HUDEP-2 (cell line): ENCODE measurements at regions not wholly inside any gene's neighbourhood (a gene's known extent, or its start where the extent isn't known, plus 50 kb on each side); places are given as distances from the start of the nearest gene placed in this dataset.
"Not testable (repeated sequence)": the region's sequence is repeated elsewhere in the genome, so short reads cannot be mapped to it uniquely, and the experiment has no call there.

ENCODE experiments used
- DNase-seq, 76 experiments: peaks; one replicate each; lab custom pipeline; 2025; ENCODE audit not compliant: unreplicated experiment in 76 of 76; lab: John Stamatoyannopoulos, UW

DNA sequence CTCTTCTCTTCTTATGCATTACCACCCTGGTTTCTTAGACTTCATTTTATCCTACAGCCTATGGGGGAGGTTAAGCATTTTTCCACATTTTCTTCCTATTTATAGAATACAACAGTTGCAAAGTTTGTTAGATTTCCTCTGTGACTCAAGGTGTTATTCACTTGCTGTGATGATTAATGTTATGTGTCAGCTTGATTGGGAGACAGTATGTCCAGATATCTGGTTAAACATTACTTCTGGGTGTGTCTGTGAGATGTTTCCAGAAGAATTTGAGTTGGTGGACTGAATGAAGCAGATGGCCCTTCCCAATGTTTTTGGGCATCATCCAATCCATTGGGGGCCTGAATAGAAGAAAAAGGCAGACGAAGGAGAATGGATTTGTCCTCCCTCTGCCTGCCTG, 131.3 kb downstream of the C6orf118 start:
- no peak for DNase-seq

DNA sequence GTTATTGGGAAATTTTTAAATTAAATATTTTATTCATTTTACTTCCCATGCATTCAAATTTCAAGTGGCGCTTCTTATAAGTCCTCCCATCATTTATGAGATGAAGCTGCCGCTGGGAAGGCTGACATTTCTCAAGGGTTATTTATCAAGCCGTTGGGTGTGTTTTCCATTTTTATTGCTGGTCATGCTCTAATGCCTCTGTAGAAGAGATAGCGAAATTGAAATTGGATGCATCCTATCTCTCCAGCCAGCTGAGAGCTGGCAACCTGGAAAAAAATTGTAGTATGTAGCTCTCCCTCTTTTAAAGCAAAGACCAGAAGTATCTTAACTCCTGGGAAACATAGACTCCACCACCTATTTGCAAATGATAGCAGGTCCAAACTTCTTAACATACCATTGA, 135.9 kb downstream of the C6orf118 start:
- peak in 2 of 76 experiments; percentile 18 to 19 for DNase-seq

DNA sequence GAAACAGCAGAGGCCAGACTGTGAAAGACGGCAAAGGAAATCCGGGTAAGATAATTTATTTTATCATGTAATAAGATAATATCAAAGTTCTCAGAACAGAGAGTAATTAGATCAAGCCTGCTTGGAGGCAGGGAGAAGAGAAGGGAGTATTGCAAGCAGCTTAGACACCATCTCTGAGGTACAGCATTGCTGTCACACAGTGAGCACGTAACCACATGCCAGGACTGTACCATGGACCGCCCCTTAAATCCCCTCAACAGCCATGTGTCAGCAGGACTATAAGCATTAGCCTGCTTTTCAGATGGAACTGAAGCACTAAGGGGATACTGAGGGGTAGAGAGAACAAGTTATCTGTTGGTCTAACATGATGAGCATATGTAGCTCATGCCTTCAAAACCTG, 141.5 kb downstream of the C6orf118 start:
- no peak for DNase-seq

DNA sequence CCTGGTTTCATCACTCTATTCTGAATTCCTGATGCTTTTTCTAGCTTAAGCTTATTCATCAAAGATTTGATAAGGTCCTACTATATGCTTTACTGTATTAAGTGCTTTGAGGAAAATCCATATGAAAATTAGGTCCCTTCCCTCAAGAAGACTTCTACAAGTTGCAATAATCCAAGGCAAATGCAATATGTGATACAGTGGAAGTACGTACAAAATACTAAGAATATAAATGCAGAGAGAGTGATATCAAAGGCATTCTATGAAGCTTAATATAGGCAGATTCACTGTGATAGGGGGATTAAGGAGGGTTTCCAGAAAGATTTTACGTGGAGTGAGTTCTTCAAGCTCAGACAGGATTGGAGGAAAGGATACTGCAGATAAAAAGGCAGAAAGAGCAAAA, 142.1 kb downstream of the C6orf118 start:
- no peak for DNase-seq

DNA sequence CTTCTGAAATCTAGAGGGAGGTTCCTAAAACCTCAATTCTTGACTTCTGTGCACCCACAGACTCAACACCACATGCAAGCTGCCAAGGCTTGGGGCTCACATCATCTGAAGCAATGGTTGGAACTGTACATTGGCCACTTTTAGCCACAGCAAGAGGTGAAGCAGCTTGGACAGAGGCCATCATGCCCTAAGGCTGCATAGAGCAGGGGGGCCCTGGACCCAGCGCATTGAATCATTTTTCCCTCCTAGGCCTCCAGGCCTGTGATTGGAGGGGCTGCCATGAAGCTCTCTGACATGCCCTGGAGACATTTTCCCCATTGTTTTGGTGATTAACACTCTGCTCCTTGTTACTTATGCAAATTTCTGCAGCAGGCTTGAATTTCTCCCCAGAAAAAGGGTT, 145.9 kb downstream of the C6orf118 start:
- no peak for DNase-seq

DNA sequence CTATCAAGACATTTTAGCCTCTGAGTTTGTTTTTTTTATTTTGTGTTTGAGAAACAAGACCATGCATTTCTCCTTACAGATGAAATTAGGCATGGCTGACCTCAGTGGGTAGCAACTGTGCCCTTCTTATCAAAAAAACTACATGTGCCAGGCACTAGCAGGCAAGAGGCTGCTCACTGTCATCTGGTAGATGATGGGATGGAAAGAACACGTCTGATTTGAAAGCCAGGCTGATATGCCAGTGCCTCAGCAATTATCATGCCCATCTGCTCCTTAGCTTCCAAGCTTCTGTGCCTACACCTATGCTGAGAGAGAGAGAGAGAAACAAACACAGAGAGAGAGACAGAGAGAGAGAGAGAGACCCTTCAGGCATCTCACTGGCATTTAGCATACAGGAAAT, 149.9 kb downstream of the C6orf118 start:
- DNase-seq: peak in 8 of 76 experiments; percentile 5 to 60 (median 40)

DNA sequence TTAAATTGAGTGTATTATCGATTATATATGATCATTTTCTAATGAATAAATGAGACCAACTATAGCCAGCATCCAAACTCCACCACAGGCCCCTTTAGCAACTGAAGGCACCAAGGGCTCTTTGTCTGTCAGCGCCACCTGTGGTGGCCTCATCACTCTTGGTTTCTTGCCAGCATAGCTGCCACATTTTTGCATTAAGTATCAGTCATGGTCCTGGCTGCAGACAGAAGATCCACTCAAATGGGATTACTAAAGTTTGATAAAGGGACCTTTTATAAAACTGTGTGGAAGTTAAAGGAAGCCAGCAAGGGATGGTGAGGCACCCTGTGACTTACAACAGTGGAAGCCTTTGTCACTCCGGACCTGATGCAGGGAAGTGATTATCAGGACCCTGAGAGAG, 162.9 kb downstream of the C6orf118 start:
- no peak for DNase-seq

DNA sequence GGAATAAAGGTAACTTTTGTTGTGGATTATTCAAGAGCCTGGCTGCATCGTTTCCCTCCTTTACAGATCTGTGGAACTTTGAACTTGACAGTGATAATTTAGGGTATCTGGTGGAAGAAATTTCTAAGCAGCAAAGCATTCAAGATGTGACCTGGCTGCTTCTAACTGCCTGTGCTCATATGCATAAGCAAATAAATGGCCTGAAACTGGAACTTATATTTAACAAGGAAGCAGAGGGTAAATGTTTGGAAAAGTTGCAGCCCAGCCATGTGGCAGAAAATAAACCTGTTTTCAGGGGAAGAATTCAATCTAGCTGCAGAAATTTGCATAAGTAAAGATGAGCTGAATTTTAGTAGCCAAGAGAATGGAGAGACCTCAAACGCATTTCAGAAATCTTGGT, 173.5 kb downstream of the C6orf118 start:
- no peak for DNase-seq

DNA sequence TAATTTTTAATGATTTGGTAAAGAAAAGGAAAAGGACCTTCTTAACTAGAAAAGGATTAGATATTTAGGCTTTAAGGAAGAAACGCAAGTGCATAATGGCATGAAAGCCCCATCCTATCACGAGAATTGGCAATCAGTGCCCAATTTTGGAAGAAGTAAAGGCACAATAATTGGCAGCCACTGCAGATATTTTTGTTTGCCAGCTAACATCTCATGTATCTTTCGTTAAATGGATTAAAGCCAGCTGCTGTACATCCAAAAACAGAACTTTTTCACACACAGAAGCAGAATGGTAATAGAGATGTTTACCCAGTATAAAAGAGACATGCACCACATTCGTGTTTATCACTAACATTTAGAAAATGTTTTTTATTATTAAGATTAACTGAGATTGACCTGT, 180.3 kb downstream of the C6orf118 start:
- DNase-seq: no peak

DNA sequence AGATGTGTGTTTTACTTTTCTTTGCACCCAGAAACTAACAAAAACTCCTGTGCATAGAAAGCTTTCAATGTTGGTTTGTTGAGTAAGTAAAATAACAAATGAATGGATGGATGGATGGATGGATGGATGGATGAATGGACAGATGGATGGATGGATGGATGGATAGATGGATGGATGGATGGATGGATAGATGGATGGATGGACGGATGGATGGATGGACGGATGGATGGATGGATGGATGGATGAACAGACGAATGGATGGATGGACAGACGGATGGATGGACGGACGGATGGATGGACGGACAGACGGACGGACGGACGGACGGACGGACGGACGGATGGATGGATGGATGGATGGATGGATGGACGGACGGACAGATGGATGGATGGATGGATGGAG, 181.7 kb downstream of the C6orf118 start:
- not testable (repeated sequence) for DNase-seq

DNA sequence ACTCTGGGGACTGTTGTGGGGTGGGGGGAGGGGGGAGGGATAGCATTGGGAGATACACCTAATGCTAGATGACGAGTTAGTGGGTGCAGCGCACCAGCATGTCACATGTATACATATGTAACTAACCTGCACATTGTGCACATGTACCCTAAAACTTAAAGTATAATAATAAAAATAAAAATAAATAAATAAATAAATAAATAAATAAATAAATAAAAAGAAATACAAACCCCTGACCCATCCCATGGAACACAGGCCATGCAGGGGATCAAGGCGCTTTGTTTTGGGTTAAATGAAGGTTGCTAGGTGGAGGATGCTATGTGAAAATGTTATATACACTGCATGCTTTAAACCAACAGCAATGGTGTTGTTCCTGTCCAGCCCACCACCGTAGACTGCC, 184.7 kb downstream of the C6orf118 start:
- not testable (repeated sequence) for DNase-seq

DNA sequence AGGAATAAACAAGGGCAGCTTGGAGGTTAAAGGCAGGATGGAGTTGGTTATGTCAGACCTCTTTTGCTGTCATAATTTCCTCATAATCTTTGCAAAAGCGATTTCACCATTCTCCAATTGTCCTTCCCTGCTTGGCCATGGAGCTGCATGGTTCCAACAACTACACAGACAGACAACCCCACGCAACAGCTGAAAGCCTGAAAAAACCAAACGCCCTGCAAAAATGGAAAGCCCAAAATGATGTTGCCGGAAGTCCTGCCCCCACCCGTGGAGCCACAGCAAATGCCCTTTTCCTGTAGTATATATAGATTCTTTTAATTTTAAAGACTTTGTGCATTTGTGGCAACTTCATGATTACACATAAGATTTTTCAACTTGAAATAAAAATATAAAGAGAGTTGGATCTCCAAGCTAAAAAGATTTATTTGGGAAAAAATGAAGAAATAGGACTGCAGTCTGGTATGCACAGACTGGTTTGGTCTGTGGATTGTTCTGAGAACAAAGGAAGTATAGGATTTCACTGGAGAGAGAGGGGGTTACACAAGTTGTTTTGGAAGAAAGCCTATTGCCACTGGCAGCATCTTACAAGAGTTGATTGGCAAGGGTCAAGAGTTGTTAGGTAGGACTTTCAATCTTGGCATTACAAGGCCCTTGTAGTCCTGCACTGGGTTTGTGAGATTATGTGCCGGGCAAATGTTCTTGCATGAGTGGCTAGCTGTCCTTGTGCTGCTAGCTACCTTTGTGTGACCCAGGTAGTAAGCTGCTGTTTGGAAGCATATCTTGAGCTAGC, 190.0 kb downstream of the C6orf118 start:
- DNase-seq: no peak

DNA sequence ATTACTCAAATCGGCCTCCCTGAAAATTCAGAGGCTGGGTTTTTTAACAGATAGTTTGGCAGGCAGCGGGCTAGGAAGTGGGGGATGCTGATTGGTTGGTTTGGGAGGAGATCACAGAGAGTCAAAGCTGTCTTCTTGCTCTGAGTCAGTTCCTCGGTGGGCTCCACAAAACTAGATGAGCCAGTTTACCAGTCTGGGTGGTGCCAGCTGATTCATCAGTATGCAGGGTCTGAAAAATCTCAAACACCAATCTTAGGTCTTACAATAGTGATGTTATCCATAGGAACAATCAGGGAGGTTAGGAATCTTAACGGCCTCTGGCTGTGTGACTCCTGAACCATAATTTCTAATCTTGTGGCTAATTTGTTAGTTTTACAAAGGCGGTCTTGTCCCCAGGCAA, 190.7 kb downstream of the C6orf118 start:
- no peak for DNase-seq

DNA sequence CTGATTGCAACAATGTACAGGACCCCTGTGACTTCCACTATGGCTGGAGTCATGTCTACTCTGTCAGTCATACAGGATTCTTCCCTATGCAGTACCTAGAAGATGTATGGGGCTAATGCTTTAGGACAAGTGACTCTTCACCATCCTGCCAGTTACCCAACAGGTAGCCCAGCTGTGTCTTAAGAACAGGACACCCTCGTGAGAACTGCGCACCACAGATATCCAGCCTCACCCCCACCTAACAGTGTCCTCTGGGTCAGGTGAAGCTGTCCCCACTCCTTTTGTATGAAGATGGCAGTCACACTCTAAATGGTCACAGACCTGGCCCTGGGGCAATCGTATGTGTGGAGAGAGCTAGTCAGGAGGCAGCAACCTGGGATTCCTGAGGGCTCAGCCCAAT, 191.6 kb downstream of the C6orf118 start:
- DNase-seq: no peak

DNA sequence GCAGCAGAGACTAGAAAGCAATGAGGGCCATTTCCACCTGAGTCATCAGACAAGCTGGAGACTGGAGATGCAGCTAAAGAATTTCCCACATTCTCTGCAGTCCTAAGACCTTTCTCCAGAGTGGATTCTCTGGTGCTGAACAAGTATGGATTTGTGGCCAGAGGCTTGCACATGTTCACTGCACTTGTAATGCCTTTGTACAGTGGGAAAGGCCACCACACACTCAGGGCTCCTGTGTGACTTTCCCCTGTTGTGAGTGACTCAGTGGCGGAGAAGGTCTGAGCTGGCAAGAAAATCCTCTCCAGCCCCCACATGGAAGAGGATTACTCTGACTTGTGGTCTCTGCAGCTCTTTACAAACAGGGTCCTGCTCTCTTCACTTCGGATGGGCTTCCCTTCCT, 192.3 kb downstream of the C6orf118 start:
- DNase-seq: no peak

DNA sequence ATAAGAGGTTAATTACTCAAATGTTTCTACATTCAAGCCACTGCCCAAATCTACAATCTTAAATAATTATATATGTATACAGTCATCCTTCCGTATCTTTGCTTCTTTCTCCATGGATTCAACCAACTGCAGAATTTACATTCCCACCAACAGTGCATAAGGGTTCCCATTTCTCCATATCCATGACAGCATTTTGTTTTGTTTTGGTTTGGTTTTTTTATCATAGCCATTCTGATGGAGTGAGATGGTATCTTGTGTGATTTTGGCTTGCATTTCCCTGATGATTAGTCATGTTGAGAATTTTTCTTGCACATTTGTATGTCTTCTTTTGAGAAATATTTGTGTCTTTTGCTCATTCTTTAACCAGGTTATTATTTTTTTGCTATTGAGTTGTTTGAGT, 198.5 kb downstream of the C6orf118 start:
- DNase-seq: no peak

DNA sequence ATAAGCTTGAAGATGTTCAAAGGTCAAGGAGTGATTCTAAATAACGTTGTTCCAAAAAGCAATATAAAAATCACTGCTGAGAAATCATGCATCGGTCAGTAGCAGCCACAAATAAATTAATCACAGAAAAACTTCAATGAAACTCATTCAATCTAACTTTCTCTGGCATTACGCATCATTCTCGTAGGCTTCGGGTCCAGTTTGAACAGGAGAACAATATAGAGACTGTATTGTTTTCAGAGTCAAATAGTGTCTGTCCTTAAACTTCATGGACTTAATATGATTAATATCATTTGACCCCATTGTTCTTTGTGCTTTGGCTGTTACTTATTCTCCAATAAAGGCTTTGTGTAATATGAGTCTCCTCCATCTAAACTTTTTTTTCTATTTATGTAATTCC, 200.4 kb downstream of the C6orf118 start:
- DNase-seq: no peak

DNA sequence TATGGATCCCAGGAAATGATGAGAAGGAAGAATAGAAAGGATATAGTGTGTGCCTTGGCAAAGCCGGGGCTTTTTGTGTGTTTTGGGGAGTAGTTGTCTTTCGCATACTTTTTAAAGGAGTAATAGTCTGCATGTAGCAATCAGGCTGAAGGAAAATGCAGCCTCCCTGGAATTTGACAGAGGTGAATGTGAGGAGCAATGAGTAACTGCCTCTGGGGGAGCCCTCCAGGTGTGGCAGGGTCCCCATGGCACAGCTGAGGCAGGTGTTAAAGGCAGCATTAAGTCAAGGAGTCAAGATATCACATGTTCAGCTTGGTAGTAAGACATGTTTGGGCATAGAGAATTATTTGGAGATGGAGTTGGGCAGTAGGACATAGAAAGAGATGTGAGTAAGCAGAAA, 203.1 kb downstream of the C6orf118 start:
- no peak for DNase-seq

DNA sequence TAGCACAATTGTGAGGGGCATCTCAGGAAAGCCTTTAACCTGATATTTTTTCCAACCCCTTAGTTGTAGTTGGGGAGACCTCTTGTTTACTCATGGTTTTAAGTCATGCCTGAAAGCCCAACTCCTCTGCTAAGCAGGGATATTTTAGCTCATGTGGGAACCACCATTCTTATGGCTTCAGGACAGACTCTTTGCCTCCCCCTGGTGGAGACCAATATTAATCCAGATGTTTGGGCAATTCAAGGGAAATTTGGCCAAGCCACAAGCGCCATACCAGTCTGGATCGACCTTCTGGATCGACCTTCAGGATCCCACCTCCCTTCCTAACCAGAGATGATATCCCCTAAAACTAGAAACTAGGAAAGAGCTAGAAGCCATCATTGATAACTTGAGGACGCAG, 211.2 kb downstream of the C6orf118 start:
- peak in 15 of 76 experiments; percentile 4 to 46 (median 17) for DNase-seq

DNA sequence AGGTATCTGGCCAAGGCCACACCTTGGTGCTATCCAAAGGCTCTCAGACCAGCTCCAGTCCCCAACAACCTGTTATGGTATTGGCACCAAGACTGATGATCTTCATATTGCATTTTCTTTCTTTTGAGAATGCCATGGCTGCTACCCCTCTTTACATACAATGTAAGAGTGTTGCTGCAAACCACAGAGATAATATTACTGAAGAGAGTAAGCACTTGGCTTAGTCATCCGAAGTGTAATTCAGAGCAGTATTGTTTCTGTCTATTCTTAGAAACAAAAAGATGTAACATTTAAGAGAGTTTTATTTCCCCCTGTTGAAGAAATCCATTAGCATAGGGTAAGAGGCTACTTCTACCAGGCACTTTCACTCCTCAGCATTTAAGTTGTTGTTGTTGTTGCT, 212.5 kb downstream of the C6orf118 start:
- no peak for DNase-seq

DNA sequence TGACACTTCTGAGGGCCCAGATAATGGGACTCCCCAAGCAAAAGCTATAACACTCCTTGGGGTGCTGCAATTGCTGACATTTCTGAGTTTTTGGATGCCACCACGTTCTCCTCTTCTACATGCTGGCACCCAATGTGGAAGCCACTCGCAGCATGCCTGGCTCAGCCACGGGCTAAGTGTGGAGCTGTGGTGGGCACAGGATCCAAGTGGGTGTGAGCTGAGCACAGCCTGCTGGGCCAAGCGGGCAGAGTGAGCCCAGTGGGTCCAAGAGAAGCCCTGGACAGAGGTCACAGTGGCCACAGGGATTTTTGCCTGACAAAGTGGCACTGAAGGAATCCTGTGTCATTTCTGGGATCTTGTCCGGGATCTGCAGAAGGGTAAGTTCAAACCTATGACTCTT, 213.2 kb downstream of the C6orf118 start:
- no peak for DNase-seq

DNA sequence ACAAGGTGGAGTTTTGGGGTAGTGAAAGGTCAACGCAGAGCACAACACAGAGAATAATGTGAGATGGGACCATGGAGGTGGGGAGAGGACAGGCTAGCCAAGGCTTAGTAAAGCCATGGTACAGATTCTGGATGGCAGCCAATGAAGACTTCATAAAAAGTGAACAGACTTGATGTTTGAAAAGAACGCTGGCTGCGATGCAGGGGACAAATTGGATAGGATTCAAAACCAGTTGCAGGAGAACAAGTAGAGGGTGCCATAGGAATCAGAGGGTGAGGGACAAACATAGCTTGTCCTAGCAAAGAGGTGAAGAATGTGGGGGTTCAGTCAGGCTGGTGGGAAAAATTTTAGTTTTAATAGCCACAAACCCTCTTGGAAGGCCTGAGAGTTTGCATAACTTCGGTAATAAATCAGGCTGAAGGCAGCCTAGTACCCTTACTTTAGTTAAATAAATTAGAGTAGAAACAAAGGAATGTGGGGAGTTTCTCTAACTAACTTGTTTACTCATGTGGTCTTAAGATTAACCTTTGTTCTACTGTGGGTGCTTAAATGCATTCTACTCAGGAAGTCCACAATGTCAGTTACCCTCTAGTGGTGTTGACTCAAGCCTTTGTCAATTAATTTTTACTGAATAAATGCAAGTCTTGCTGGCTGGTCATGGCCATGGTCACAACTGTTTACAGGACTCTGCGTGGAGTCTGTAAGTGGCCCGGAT, 216.4 kb downstream of the C6orf118 start:
- peak in 1 of 76 experiments; percentile 3 for DNase-seq
